Calu3 (cell line): ENCODE measurements at regions not wholly inside any gene's neighbourhood (a gene's known extent, or its start where the extent isn't known, plus 50 kb on each side); places are given as distances from the start of the nearest gene placed in this dataset.
A peak's percentile ranks its signal among the peaks of the same experiment; 100 is the strongest.

ENCODE experiments used
- BruUV-seq: library from RNA; stranded (reverse); fragments of 400-500 nt; replicated peaks from 2 replicates; lab custom pipeline; 2021; lab: Mats Ljungman, UMichigan
- CTCF ChIA-PET: fragments of 300-600 bp; sonication (Branson Sonifier 250); formaldehyde crosslinking; loops from one replicate; lab custom pipeline; 2022; ENCODE audit warnings: antibody characterized with exemption; lab: Charles Lee
- DNase-seq: peaks from one replicate; pipeline ENCODE4 v3.0.0; 2022
- H3K27ac Mint-ChIP-seq: one replicate; pipeline ENCODE4 v1.8.0; 2022; ENCODE audit warnings: mixed read lengths; ENCODE audit not compliant: unreplicated experiment
- H3K27me3 Mint-ChIP-seq: one replicate; pipeline ENCODE4 v1.8.0; 2022; ENCODE audit warnings: mixed read lengths; ENCODE audit not compliant: unreplicated experiment
- H3K36me3 Mint-ChIP-seq: one replicate; pipeline ENCODE4 v1.8.0; 2022; ENCODE audit warnings: mild to moderate bottlenecking, moderate library complexity, mixed read lengths; ENCODE audit not compliant: insufficient read depth, unreplicated experiment
- H3K4me1 Mint-ChIP-seq: one replicate; pipeline ENCODE4 v1.8.0; 2022; ENCODE audit warnings: mild to moderate bottlenecking, low read depth, mixed read lengths; ENCODE audit not compliant: unreplicated experiment
- H3K4me3 Mint-ChIP-seq: one replicate; pipeline ENCODE4 v1.8.0; 2022; ENCODE audit warnings: mild to moderate bottlenecking, low read depth, moderate library complexity, mixed read lengths; ENCODE audit not compliant: unreplicated experiment
- H3K9me3 Mint-ChIP-seq: one replicate; pipeline ENCODE4 v1.8.0; 2022; ENCODE audit warnings: low read depth, mixed read lengths; ENCODE audit not compliant: unreplicated experiment
- intact Hi-C: fragments of 100-400 bp; cut with micrococcal nuclease; formaldehyde crosslinking; loops from one replicate; pipeline ENCODE4 v1.10.0; 2022; ENCODE audit not compliant: unreplicated experiment
- TF ChIP-seq, protein P1 (sequence below): fragments of 200-600 bp; IDR thresholded peaks from one replicate; pipeline ENCODE4 v1.8.0; 2022; ENCODE audit warnings: antibody characterized with exemption; ENCODE audit not compliant: unreplicated experiment

DNA sequence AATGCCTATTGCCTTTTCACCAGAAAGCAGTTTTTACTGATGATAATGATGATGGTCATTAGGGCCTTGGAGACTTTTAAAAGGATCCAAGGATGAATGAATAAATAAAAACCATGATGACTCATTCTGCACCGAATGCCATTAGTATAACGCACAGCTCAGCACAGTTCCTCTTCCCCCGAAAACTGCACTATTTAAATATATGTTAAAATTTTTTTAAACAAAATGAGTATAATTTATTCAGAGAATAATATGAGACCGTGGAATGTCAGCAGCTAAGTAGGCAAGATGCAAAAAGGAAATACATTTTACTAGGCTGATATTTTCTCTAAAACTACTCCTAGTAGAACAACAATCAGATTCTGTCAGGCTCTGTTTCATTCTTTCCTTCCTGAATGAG lies 83.4 kb upstream of the NANOGP8 start:
- Mint-ChIP-seq H3K9me3 (no peaks in the 10 kb centered on the region), H3K27me3 (no peaks in the 10 kb centered on the region), H3K36me3 (no peaks in the 10 kb centered on the region), H3K4me3 (no peak overlapping the region), H3K4me1 (no peaks in the 10 kb centered on the region), H3K27ac (no peak overlapping the region)
- CTCF ChIA-PET: no interaction called here
- TF ChIP-seq, protein P1, sequence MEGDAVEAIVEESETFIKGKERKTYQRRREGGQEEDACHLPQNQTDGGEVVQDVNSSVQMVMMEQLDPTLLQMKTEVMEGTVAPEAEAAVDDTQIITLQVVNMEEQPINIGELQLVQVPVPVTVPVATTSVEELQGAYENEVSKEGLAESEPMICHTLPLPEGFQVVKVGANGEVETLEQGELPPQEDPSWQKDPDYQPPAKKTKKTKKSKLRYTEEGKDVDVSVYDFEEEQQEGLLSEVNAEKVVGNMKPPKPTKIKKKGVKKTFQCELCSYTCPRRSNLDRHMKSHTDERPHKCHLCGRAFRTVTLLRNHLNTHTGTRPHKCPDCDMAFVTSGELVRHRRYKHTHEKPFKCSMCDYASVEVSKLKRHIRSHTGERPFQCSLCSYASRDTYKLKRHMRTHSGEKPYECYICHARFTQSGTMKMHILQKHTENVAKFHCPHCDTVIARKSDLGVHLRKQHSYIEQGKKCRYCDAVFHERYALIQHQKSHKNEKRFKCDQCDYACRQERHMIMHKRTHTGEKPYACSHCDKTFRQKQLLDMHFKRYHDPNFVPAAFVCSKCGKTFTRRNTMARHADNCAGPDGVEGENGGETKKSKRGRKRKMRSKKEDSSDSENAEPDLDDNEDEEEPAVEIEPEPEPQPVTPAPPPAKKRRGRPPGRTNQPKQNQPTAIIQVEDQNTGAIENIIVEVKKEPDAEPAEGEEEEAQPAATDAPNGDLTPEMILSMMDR: no peak
- no TSS peak for BruUV-seq
- peak; percentile 0 for DNase-seq
- intact Hi-C loops: no loop called here

DNA sequence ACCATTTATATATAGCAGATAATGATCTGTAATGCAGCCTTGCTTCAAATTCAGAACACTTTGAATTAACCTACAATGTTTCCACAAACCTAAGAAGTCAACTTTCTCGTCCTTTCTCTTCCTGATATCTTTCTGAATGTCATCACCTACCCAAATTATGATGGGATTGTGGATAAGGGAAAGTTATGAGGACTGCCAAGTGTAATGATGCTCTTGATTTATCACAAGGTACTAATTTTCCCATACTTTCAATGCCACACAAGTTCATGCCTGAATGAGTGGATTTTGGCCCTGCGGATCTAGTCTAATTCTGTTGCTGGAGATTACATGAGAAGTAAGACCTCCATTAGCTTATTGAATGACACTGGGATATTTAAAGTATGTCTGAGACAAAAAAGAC lies 82.6 kb upstream of the NANOGP8 start:
- H3K36me3 Mint-ChIP-seq: no peaks in the 10 kb centered on the region
- CTCF ChIA-PET: no interaction called here
- no peaks in the 10 kb centered on the region for H3K4me1 Mint-ChIP-seq
- TF ChIP-seq, protein P1: no peak
- H3K27me3 Mint-ChIP-seq: no peaks in the 10 kb centered on the region
- BruUV-seq: no TSS peak
- no peaks in the 10 kb centered on the region for H3K9me3 Mint-ChIP-seq
- no peak overlapping the region for H3K4me3 Mint-ChIP-seq
- intact Hi-C loops: no loop called here
- no peak for DNase-seq
- H3K27ac Mint-ChIP-seq: no peak overlapping the region

DNA sequence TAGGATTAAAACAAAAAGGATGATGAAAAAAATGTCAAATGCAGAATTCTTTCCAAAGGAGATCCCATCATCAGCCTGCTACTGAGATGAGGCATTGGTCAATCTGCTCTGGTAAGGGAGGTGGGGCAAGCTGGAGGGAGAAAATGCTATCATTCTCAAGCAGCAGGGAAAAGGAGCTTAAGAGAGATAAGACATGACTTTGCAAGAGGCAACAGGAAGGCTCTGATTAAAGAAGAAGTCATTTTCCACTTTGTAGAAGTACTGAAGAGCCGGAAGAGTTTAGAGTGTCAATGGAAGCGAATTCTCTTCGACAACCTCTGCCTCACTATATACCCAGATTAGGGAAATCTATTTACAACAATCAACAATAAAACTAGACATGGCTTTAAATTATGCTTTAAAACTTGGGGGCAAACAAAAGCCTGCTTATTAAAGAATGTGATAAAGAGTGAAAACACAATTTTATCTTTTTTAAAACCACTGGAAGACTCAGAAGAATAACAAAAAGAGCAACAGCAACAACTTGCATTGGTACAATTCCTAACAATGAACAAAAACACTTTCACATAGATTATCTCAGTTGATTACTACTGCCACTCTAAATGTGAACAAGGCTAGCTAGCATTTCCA lies 81.8 kb upstream of the NANOGP8 start:
- no peaks in the 10 kb centered on the region for H3K4me1 Mint-ChIP-seq
- H3K27ac Mint-ChIP-seq: no peak overlapping the region
- DNase-seq: no peak
- CTCF ChIA-PET: no interaction called here
- no TSS peak for BruUV-seq
- intact Hi-C loops: no loop called here
- H3K9me3 Mint-ChIP-seq: no peaks in the 10 kb centered on the region
- H3K4me3 Mint-ChIP-seq: no peak overlapping the region
- H3K36me3 Mint-ChIP-seq: no peaks in the 10 kb centered on the region
- TF ChIP-seq, protein P1: no peak
- H3K27me3 Mint-ChIP-seq: no peaks in the 10 kb centered on the region

DNA sequence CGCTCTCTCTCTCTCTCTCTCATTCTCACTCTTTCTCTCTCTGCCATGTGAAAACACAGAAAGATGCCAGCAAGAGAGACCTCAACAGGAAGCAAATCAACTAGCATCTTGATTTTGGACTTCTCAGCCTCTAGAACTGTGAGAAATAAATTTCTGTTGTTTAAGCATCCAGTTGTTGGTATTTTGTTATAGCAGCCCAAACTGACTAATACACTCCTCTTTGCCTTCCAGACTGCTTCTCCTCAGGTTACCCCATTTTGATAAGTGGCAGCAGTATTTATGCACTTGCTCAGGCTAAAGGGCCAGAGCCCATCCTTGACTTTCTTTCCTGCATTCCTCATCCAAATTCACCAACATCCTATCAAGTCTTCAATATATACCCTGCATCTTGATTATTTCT lies 76.6 kb upstream of the NANOGP8 start:
- TF ChIP-seq, protein P1: no peak
- H3K9me3 Mint-ChIP-seq: no peaks in the 10 kb centered on the region
- H3K27ac Mint-ChIP-seq: no peak overlapping the region
- intact Hi-C loops: no loop called here
- CTCF ChIA-PET: no interaction called here
- no peak for DNase-seq
- no peaks in the 10 kb centered on the region for H3K4me1 Mint-ChIP-seq
- H3K27me3 Mint-ChIP-seq: no peaks in the 10 kb centered on the region
- H3K36me3 Mint-ChIP-seq: no peaks in the 10 kb centered on the region
- no TSS peak for BruUV-seq
- H3K4me3 Mint-ChIP-seq: no peak overlapping the region
